ENCODE measurements at regions not wholly inside any gene's neighbourhood (a gene's known extent, or its start where the extent isn't known, plus 50 kb on each side); places are given as distances from the start of the nearest gene placed in this dataset.
"Not testable (repeated sequence)": the region's sequence is repeated elsewhere in the genome, so short reads cannot be mapped to it uniquely, and the experiment has no call there.

DNA sequence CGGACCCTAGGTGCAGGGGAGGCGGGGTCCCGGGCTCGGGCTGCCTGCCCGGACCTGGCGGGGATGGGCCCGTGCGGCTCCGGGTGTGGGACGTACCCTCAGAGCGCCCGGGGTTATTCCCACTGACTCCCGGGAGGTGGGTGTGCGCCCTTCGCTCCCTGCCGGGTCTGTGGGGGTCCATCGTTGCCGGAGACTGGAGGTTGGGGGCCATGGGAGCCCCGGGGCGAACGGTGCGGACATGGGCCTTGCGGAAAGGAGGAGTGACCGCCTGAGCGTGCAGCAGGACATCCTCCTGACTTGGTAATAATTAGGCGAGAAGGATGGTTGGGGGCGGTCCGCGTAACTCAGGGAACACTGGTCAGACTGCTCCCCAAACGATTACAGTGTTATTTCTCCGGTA, 552.7 kb downstream of the TUBA3C start:
- TF ChIP-seq, protein P1, sequence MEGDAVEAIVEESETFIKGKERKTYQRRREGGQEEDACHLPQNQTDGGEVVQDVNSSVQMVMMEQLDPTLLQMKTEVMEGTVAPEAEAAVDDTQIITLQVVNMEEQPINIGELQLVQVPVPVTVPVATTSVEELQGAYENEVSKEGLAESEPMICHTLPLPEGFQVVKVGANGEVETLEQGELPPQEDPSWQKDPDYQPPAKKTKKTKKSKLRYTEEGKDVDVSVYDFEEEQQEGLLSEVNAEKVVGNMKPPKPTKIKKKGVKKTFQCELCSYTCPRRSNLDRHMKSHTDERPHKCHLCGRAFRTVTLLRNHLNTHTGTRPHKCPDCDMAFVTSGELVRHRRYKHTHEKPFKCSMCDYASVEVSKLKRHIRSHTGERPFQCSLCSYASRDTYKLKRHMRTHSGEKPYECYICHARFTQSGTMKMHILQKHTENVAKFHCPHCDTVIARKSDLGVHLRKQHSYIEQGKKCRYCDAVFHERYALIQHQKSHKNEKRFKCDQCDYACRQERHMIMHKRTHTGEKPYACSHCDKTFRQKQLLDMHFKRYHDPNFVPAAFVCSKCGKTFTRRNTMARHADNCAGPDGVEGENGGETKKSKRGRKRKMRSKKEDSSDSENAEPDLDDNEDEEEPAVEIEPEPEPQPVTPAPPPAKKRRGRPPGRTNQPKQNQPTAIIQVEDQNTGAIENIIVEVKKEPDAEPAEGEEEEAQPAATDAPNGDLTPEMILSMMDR (conservative IDR thresholded peaks at IDR 0.05): not testable (repeated sequence)
- not testable (repeated sequence) for TF ChIP-seq ZFX (IDR thresholded peaks at IDR 0.05)
